GM21737 (cell line): ENCODE measurements at regions not wholly inside any gene's neighbourhood (a gene's known extent, or its start where the extent isn't known, plus 50 kb on each side); places are given as distances from the start of the nearest gene placed in this dataset.
"Not testable (repeated sequence)": the region's sequence is repeated elsewhere in the genome, so short reads cannot be mapped to it uniquely, and the experiment has no call there.

Source experiments
- ATAC-seq: cut with Tn5 transposase; IDR thresholded peaks from one replicate; pipeline ENCODE4 v1.9.1; 2021; ENCODE audit warnings: mild to moderate bottlenecking, moderate library complexity; ENCODE audit not compliant: unreplicated experiment

- no peak for ATAC-seq
Observed at GRCh38 chr2:7094231-7094741, 177.1 kb downstream of the RNF144A start.

DNA sequence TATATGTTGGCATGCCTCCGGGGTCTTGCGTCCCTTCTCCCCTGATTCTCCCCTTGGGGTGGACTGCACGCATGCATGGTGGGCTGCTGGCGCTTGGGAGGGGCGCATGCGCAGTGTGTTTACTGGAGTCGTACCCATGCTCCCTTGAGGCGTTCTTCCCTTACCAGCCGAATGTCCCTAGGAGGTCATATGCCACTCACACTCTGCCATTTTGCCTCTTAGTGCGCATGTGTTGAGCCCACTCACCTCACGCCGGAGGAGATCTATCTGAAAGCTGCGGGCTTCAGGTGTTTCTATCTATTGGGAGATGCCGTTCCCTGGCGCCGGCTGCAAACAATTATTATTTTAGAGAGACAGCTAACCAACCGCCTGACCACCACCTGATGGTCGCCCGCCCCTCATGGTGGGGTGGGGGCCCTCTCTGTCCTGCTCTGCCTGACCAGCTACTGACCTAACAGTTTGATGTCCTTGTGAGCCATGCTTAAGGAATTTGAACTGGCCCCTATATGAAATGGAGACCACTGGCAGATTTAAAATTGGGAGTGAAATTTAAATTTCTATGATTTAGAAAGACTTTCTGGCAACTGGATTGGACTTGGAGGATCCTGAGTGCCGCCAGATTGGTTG is 179.6 kb downstream of the RNF144A start:
- no peak for ATAC-seq

- peak; percentile 89 for ATAC-seq
Observed at GRCh38 chr2:7097353-7097895, 180.2 kb downstream of the RNF144A start.

- ATAC-seq: no peak
Observed at GRCh38 chr2:7098816-7099215, 181.6 kb downstream of the RNF144A start.

- ATAC-seq: not testable (repeated sequence)
Observed at GRCh38 chr2:7099687-7100086, 182.5 kb downstream of the RNF144A start.

DNA sequence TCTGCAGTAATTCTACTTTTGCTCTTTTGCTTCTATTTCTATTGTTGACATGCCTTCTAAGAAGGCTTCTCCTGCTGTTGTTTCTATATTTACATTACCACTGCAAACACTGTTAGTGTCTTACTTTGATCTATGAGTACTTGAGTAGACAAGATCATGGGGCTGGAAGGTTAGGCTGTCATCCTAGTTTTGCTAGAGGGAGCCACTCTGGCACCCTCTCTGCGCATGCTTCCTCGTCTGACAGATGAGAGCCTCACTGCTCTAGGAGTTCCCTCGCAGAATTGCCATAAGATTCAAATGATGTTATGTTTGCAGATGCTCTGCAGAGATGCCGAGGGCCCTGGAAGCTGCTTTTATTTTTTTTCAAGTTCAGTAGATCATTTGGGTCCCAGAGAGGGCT is 185.6 kb downstream of the RNF144A start:
- ATAC-seq: no peak

DNA sequence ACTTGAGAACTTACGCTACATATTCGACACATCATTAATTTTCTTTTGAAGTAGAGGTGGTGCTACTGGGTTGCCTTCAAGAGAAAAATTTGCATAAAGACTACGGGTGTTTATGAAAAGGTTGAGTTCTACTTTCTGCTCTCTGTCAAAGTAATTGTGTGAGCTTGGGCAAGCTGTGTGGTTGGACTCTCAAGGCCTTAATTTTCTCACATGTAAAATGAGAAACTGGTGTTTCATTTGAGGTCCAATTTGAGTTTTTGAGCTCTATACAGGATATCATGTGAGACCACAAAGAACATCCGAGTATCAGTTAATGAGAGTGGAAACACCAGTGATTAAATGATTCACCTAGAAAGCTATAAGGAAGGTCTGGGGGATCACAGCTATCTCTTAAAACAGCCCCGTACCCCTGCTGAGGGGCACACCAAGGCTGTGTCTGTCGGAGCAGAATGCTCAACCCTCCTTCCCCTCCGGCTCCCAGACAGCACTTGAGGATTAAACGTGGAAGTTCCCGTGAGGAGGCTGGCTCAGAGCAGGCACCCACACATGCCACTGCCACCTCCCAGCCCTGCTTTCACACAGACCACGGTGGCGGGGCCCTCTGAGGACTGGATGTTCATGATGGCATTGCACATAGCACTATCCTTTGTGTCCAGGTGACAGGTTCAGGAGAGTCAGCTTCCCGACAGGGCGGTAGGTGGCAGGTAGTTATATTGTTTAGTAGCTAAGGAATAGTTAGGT is 191.8 kb downstream of the RNF144A start:
- no peak for ATAC-seq

GRCh38 chr2:7109533-7109885 is 192.3 kb downstream of the RNF144A start:
- no peak for ATAC-seq

DNA sequence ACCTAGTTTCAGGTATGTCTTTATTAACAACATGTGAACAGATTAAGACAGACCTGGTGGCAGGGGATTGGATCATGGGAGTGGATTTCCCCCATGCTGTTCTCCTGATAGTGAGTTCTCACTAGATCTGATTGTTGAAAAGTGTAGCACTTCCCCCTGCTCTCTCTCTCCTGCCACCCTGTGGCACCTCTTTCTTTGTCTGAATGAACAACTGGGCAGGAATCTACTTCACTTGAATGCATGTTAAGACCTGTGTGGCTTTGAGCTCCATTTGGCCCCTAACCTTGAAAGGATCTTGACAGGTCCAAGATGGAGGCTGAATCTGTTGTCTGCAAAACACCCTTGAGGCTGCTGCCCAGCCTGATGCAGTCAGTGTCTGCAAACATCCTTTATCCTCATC is 194.4 kb downstream of the RNF144A start:
- no peak for ATAC-seq

- ATAC-seq: no peak
Observed at GRCh38 chr2:7115364-7115763, 198.2 kb downstream of the RNF144A start.

- no peak for ATAC-seq
Observed at GRCh38 chr2:7115906-7116305, 198.7 kb downstream of the RNF144A start.

DNA sequence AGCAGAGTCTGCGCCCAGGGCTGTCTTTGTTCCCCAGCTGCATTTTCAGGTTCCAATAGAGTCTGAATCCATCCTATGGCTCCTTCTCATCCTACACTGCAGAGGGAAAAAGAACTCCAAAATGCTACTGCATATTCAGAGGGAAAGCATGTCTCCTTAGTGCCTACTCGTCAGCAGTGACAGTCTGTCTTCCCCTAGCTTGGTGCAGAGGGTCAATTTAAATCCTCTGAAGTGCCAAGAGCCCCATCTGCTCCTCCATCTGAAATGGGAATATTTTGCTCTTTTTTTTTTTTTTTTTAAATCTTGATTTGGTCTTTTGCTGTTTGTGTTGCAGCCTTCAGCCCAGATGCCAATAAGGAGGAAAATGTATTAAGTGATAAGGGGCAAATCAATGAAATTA is 199.3 kb downstream of the RNF144A start:
- no peak for ATAC-seq

DNA sequence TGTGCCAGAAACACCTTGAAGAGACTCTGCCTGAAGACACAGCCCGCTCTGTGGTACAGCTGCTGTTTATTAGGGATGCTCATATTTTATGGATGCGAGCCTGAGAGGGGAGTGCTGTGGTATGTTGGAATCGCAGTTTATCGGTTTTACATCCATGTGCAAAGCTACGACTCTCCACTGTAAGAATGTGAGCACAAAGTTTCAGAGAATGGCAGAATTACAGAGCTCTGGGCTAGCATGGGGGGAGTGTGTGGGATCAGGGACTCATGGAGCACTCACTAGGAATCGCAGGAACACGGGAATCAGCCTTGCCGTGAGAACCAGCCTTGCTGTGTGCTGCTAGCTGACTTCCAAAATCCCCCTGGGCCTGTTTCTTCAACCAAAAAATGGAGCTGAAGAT is 199.9 kb downstream of the RNF144A start:
- ATAC-seq: no peak

DNA sequence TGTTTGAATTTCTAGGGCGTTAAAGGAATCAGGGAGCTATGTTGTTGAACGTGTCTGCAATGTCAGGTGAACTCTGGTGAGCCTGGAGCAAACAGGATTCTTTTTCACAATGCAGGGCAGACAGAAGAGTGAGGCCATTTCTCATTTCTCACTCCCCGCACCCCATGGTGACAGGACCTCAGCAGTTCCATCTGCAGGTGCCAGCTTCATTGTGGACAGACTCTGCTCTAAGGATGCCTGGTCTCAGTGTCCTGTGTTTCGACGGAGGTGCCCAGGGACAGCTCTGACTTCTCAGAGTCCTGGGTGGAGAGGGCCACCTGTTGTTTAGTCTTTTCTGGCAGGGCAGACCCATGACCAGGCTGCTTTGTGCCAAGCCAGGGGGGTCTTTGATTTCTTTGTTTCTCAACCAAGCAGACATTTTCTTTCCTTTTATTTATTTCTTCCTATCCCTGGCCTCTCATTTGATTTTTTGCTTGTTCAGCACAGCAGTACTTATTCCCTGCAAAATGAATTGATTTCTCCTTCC is 201.5 kb downstream of the RNF144A start:
- ATAC-seq: no peak

GRCh38 chr2:7119132-7119835 is 202.1 kb downstream of the RNF144A start:
- no peak for ATAC-seq

GRCh38 chr2:7121851-7122250 is 204.6 kb downstream of the RNF144A start:
- ATAC-seq: no peak

GRCh38 chr2:7127156-7127555 is 209.9 kb downstream of the RNF144A start:
- no peak for ATAC-seq

GRCh38 chr2:7127687-7128086 is 210.5 kb downstream of the RNF144A start:
- no peak for ATAC-seq

DNA sequence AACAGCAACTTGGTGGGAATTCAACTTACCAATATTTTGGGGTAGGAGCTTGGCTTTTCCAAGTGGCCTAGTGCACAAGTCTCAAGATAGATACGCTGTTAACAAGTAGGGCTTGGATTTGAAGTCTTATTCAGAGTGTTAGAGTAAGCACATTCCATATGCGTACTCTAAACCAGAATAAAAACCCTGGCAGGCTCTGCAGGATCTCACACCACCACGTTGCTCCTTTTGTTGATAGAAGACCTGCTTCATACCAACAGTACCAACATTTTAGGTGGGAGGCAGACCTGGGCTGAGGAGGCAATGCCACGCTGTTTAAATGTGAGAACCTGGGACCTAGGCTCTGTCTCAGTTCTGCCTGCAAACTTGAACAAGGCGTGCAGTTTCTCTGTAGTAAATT is 214.0 kb downstream of the RNF144A start:
- no peak for ATAC-seq

DNA sequence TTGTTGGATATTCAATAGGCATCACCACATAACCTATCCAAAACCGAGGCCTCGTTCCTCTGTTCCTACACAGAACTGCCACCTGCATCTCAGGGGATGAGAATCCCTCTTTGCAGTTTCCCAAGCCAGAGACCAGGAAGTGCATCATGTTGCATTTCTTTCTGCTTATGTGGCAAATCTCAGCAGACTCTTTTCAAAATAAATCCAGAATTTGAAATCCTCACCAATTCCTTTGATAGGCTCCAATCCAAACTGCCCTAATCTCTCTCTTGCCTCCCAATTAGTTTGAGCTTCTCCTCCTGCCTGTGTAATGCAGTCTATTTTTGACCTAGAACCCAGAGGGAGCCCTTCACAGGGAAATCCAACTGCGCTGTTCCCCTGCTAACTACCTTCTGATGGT is 215.5 kb downstream of the RNF144A start:
- ATAC-seq: no peak

GRCh38 chr2:7133521-7133920 is 216.3 kb downstream of the RNF144A start:
- ATAC-seq: no peak
